Hepatocyte (in vitro differentiated cells): ENCODE measurements at regions not wholly inside any gene's neighbourhood (a gene's known extent, or its start where the extent isn't known, plus 50 kb on each side); places are given as distances from the start of the nearest gene placed in this dataset.

Experiments
- DNase-seq: peaks from one replicate; pipeline ENCODE4 v3.0.0-alpha.2; 2016; ENCODE audit warnings: low spot score
- H2AFZ ChIP-seq: fragments of 200-600 bp; sonication (generic); 2 replicates; pipeline ENCODE4 v1.6.0; 2016; ENCODE audit warnings: antibody characterized with exemption, mild to moderate bottlenecking
- H3K27ac ChIP-seq: fragments of 200-600 bp; sonication (generic); 2 replicates; pipeline ENCODE4 v1.5.1; 2016; ENCODE audit warnings: mild to moderate bottlenecking
- H3K27me3 ChIP-seq: fragments of 200-600 bp; sonication (generic); 2 replicates; pipeline ENCODE4 v1.6.1; 2016
- H3K36me3 ChIP-seq: fragments of 200-600 bp; sonication (generic); replicated peaks from 2 replicates; pipeline ENCODE4 v1.5.1; 2016; ENCODE audit warnings: low read depth; ENCODE audit not compliant: insufficient read depth
- H3K4me1 ChIP-seq: fragments of 200-600 bp; sonication (generic); 2 replicates; pipeline ENCODE4 v1.5.1; 2016; ENCODE audit warnings: mild to moderate bottlenecking, moderate library complexity; ENCODE audit not compliant: insufficient read depth
- H3K4me2 ChIP-seq: fragments of 200-600 bp; sonication (generic); 2 replicates; pipeline ENCODE4 v1.6.0; 2016
- H3K4me3 ChIP-seq: fragments of 200-600 bp; sonication (generic); 2 replicates; pipeline ENCODE4 v1.5.1; 2016; ENCODE audit warnings: mild to moderate bottlenecking
- H3K79me2 ChIP-seq: fragments of 200-600 bp; sonication (generic); 2 replicates; pipeline ENCODE4 v1.6.0; 2017; ENCODE audit warnings: mild to moderate bottlenecking
- H3K9me2 ChIP-seq: fragments of 200-600 bp; sonication (generic); replicated peaks from 2 replicates; pipeline ENCODE4 v1.6.0; 2017; ENCODE audit warnings: mild to moderate bottlenecking; ENCODE audit not compliant: insufficient read depth
- H3K9me3 ChIP-seq: fragments of 200-600 bp; sonication (generic); 2 replicates; pipeline ENCODE4 v1.5.1; 2016; ENCODE audit warnings: low read depth, mild to moderate bottlenecking
- H4K20me1 ChIP-seq: fragments of 200-600 bp; sonication (generic); 2 replicates; pipeline ENCODE4 v1.6.0; 2016; ENCODE audit warnings: mild to moderate bottlenecking; ENCODE audit not compliant: insufficient read depth, poor library complexity, severe bottlenecking
- EZH2 ChIP-seq: fragments of 200-600 bp; sonication (generic); IDR thresholded peaks from 2 replicates; pipeline ENCODE4 v1.6.1; 2016; ENCODE audit warnings: antibody characterized with exemption, mild to moderate bottlenecking, borderline replicate concordance
- EZH2phosphoT487 ChIP-seq: fragments of 200-600 bp; sonication (generic); IDR thresholded peaks from one replicate; pipeline ENCODE4 v1.6.1; 2018; ENCODE audit warnings: antibody characterized with exemption, mild to moderate bottlenecking, low read depth, moderate library complexity; ENCODE audit not compliant: unreplicated experiment, severe bottlenecking
- WGBS: methylation state at CpG from one replicate; pipeline ENCODE4 v1.1.6; 2016; ENCODE audit warnings: low lambda C conversion rate; ENCODE audit errors: missing lambda C conversion rate; 5-methylcytosine and 5-hydroxymethylcytosine counted together
- TF ChIP-seq, protein P1 (sequence below): fragments of 200-600 bp; sonication (generic); IDR thresholded peaks from 2 replicates; pipeline ENCODE4 v1.5.1; 2016; ENCODE audit warnings: antibody characterized with exemption, mild to moderate bottlenecking; ENCODE audit not compliant: poor library complexity

DNA sequence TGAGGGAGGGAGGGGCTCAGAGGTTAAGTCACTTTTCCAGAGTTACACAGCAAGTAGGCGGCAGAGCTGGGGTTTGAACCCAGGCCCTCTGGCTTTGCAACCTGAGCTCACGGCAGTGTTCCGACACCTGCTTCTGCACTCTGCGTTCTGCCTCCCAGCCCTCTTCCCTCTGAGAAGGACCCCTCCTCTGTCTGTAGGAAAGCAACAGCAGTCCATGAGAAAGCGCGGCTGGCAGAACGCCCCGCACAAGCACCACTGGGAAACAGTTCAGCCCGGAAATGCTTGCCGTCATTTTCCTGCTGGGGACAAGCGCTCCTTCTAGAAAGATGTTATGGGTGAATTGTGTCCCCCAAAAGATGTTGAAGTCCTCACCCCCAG is 241.1 kb downstream of the NPHP4 start:
- H3K4me1 ChIP-seq = no peaks in the 10 kb centered on the region
- no peak overlapping the region for H3K27ac ChIP-seq
- no peak overlapping the region for H2AFZ ChIP-seq
- no peak for DNase-seq
- H3K9me3 ChIP-seq = no peaks in the 10 kb centered on the region
- H3K9me2 ChIP-seq = no peaks in the 10 kb centered on the region
- no peaks in the 10 kb centered on the region for H3K79me2 ChIP-seq
- H4K20me1 ChIP-seq = no peaks in the 10 kb centered on the region
- no peak overlapping the region for H3K4me3 ChIP-seq
- TF ChIP-seq EZH2phosphoT487 (no peak), EZH2 (no peak)
- TF ChIP-seq, protein P1, sequence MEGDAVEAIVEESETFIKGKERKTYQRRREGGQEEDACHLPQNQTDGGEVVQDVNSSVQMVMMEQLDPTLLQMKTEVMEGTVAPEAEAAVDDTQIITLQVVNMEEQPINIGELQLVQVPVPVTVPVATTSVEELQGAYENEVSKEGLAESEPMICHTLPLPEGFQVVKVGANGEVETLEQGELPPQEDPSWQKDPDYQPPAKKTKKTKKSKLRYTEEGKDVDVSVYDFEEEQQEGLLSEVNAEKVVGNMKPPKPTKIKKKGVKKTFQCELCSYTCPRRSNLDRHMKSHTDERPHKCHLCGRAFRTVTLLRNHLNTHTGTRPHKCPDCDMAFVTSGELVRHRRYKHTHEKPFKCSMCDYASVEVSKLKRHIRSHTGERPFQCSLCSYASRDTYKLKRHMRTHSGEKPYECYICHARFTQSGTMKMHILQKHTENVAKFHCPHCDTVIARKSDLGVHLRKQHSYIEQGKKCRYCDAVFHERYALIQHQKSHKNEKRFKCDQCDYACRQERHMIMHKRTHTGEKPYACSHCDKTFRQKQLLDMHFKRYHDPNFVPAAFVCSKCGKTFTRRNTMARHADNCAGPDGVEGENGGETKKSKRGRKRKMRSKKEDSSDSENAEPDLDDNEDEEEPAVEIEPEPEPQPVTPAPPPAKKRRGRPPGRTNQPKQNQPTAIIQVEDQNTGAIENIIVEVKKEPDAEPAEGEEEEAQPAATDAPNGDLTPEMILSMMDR = no peak
- H3K4me2 ChIP-seq = no peak overlapping the region
- no peaks in the 10 kb centered on the region for H3K36me3 ChIP-seq
- WGBS = 89% methylated on average over 11 of the region's 11 CpGs
- no peaks in the 10 kb centered on the region for H3K27me3 ChIP-seq

DNA sequence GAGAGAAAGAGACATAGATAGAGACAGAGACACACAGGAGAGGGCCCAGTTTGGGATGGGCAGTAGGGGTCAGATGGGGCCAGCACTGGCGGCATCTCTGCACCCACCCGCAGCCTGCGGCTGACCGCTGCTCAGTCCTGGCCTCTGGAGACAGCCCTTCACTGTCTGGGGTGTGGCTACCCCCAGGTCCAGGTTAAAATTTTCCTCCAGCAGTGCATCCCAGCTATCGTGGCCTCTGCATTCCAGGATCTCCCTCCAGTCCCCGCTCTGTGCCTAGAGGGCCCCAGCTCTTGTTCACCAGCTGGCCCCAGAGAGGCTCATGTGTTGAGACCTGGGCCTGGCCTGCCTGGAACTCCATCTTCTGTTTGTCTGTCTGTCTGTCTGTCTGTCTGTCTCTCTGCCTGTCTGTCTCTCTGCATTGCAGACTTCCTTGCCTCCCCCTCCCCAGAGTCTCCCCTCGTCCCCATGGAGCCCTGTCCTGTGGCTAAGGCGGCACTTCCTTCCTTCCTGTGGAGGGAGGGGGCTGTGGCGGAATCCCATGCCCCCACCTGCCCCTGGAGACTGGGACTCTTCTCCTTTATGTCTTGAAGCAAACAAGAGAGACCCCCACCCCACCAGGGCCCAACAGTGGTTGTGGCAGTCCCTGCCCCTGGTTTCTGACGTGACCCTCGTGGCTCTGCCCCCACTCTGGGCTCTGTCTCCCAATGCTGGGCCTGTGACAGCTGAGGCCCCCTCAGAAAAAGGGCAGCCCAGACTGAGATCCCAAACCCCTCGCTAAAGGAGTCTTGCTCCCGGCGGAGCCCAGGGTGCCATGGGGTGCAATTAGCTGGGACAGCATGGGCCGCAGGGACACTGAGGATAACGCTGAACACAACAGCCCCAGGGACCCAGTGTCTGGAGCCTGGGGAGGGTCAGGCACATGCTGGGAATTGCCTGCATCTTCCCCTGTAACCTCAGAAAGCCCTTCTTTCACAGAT is 241.8 kb downstream of the NPHP4 start:
- H3K4me3 ChIP-seq = no peak overlapping the region
- 87% methylated on average over 16 of the region's 16 CpGs for WGBS
- TF ChIP-seq, protein P1 = no peak
- no peak for TF ChIP-seq EZH2phosphoT487
- TF ChIP-seq EZH2 = no peak
- no peaks in the 10 kb centered on the region for H4K20me1 ChIP-seq
- no peak for DNase-seq
- H3K9me2 ChIP-seq = no peaks in the 10 kb centered on the region
- H3K27ac ChIP-seq = no peak overlapping the region
- no peaks in the 10 kb centered on the region for H3K4me1 ChIP-seq
- no peaks in the 10 kb centered on the region for H3K27me3 ChIP-seq
- H3K4me2 ChIP-seq = no peak overlapping the region
- no peaks in the 10 kb centered on the region for H3K36me3 ChIP-seq
- H3K79me2 ChIP-seq = no peaks in the 10 kb centered on the region
- H2AFZ ChIP-seq = no peak overlapping the region
- H3K9me3 ChIP-seq = no peaks in the 10 kb centered on the region

DNA sequence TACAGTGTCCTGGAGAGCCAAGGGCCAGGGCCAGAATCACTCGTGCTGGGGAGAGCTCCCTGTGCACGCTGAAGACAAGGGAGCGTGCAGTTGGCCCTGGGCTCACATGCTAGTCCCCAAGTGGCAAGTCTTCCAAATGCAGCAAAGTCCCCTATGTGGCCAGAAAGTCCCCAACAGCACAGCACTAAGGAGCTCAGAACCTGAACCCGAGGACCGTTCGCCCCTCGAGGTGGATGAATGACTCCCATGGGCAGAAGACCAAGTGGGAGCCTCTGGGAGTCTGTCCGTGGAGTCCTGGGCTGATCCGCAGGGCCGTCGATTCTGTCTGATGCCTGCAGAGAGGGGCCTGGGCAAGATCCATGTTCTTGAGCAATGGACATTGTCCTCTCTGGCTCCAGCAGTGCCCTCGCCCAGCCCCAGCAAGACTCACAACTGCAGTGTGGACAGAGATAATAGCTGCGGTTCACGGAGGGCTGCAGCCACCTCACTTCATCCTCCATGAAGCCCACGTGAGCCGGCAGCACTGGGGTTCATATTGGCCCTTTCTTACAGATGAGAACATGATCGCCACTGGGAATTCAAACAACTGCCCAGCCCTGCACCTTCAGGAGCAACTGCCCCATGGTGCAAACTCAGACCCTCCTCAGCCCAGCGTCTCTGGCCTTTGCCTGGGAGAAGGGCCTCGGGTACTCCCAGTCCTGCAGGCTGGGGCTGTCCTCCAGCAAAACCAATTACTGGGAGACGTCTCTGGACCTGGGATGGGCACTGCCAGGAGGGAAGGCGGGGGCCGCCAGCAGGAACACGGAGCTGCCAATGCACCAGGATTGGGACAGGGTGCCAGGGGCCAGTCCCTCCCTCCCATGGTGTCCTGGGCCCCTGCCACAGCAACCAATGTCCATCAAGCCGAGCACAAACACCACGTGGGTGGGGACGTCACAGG is 243.7 kb downstream of the NPHP4 start:
- peaks cover 4% of the 10 kb centered on the region for H3K4me1 ChIP-seq
- no peaks in the 10 kb centered on the region for H3K36me3 ChIP-seq
- H3K27me3 ChIP-seq = no peaks in the 10 kb centered on the region
- no peaks in the 10 kb centered on the region for H3K9me3 ChIP-seq
- no peak overlapping the region for H3K27ac ChIP-seq
- no peak overlapping the region for H3K4me3 ChIP-seq
- H3K79me2 ChIP-seq = no peaks in the 10 kb centered on the region
- H3K4me2 ChIP-seq = no peak overlapping the region
- H4K20me1 ChIP-seq = no peaks in the 10 kb centered on the region
- no peak overlapping the region for H2AFZ ChIP-seq
- TF ChIP-seq EZH2phosphoT487 (no peak), EZH2 (no peak)
- TF ChIP-seq, protein P1 = no peak
- 87% methylated on average over 26 of the region's 26 CpGs for WGBS
- DNase-seq = no peak
- no peaks in the 10 kb centered on the region for H3K9me2 ChIP-seq
